ENCODE measurements at regions not wholly inside any gene's neighbourhood (a gene's known extent, or its start where the extent isn't known, plus 50 kb on each side); places are given as distances from the start of the nearest gene placed in this dataset.

DNA sequence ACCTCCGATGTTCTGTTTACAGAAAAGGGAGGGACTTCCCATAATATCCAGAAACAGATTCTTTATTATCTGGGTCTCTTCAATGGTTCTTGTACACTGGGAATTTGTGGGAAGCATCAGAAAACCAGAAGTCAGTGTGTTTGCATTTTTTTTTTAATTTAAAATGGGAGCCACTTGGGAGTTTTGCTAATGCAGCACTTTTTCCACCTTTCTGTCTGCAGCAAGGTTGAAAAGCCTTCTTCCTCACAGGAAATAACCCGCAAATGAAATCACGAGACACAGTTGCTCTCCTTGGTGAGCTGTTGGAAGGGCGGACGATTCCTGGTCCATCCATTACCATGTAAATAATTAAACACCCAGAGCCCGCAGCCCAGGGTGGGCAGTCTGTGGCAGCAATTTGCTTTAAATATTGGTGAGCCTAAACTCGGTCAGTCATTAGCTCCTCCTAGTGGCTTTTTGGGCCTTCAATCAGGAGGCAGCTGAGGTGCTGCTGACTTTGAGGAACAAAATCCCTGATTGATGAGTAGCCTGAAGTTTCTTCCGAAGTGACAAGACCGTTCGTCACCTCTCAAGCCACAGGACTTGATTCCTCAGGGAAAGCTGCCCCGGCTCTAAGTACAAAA lies 471.5 kb downstream of the EPHA4 start:
- TF ChIP-seq, protein P1, sequence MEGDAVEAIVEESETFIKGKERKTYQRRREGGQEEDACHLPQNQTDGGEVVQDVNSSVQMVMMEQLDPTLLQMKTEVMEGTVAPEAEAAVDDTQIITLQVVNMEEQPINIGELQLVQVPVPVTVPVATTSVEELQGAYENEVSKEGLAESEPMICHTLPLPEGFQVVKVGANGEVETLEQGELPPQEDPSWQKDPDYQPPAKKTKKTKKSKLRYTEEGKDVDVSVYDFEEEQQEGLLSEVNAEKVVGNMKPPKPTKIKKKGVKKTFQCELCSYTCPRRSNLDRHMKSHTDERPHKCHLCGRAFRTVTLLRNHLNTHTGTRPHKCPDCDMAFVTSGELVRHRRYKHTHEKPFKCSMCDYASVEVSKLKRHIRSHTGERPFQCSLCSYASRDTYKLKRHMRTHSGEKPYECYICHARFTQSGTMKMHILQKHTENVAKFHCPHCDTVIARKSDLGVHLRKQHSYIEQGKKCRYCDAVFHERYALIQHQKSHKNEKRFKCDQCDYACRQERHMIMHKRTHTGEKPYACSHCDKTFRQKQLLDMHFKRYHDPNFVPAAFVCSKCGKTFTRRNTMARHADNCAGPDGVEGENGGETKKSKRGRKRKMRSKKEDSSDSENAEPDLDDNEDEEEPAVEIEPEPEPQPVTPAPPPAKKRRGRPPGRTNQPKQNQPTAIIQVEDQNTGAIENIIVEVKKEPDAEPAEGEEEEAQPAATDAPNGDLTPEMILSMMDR (IDR thresholded peaks at IDR 0.05; ENCODE audit: insufficient read depth, low read depth, low read length) = peak; percentile 19
- no peak for TF ChIP-seq EZH2 (IDR thresholded peaks at IDR 0.05; ENCODE audit: insufficient read depth, low read length)
